Omental fat pad (tissue), 3 donors: ENCODE measurements at regions not wholly inside any gene's neighbourhood (a gene's known extent, or its start where the extent isn't known, plus 50 kb on each side); places are given as distances from the start of the nearest gene placed in this dataset.

Experiments
- ATAC-seq: fragments of 150-250 bp; one replicate; pipeline ENCODE4 v1.9.1; 2016; ENCODE audit warnings: mild to moderate bottlenecking, moderate library complexity; ENCODE audit not compliant: low FRiP score
- DNase-seq: peaks from one replicate; pipeline ENCODE4 v3.0.0-alpha.2; 2019; ENCODE audit warnings: low spot score
- TF ChIP-seq, protein P1 (sequence below), 3 donors: fragments of 450-650 bp; IDR thresholded peaks; one replicate each; pipeline ENCODE4 v1.5.1; 2016 to 2017; ENCODE audit warnings: antibody characterized with exemption in 3 of 3, mild to moderate bottlenecking in 3 of 3, moderate library complexity in 2 of 3

- no peak for ATAC-seq
- TF ChIP-seq, protein P1, sequence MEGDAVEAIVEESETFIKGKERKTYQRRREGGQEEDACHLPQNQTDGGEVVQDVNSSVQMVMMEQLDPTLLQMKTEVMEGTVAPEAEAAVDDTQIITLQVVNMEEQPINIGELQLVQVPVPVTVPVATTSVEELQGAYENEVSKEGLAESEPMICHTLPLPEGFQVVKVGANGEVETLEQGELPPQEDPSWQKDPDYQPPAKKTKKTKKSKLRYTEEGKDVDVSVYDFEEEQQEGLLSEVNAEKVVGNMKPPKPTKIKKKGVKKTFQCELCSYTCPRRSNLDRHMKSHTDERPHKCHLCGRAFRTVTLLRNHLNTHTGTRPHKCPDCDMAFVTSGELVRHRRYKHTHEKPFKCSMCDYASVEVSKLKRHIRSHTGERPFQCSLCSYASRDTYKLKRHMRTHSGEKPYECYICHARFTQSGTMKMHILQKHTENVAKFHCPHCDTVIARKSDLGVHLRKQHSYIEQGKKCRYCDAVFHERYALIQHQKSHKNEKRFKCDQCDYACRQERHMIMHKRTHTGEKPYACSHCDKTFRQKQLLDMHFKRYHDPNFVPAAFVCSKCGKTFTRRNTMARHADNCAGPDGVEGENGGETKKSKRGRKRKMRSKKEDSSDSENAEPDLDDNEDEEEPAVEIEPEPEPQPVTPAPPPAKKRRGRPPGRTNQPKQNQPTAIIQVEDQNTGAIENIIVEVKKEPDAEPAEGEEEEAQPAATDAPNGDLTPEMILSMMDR (IDR thresholded peaks at IDR 0.05), result no peak
- DNase-seq, result no peak
Observed at GRCh38 chr2:198973181-198973580, 484.6 kb downstream of the SATB2 start.

DNA sequence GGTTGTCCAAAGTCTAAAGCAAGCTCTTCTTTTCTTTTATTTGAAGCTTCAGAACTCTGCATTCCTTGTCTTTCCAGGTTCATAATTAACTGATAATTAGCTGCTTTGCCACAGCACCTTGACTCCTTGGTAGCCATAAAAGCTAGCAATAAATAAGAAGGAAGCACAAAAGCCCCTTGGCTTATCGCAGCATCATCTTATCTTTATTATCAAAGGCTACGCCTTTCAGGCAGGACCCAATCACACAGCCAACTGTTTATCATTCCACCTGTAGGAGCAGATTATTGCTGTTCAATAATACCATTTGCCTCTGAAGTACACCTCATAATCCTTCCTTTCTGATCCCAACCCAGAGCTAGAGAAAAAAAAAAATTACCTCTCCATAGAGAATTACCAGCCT, 489.2 kb downstream of the SATB2 start:
- ATAC-seq (no peak), DNase-seq (no peak)
- TF ChIP-seq, protein P1 (IDR thresholded peaks at IDR 0.05), result no peak

DNA sequence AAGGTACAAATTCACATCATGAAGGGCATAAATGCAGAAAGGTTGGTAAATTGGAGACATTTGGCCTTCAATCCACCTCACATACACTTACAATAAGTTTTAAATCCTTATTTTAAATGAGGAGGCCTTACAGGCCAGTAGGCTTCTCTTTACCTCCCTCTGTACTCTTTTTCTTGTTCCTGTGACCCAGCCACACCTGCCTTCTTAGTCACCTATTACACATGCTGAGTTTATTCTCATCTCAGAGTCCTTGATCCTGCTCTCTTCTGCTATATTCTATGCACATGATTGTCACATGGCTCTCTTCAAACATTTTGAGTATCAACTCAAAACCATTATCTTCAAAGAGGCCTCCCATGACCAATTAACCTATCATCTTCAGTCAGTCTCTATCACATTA, 491.5 kb downstream of the SATB2 start:
- TF ChIP-seq, protein P1 (IDR thresholded peaks at IDR 0.05), result no peak
- ATAC-seq, result no peak
- no peak for DNase-seq

GRCh38 chr2:198961547-198961946, 496.2 kb downstream of the SATB2 start:
- ATAC-seq (no peak), DNase-seq (no peak)
- TF ChIP-seq, protein P1 (IDR thresholded peaks at IDR 0.05), result no peak

GRCh38 chr2:198957181-198957580, 500.6 kb downstream of the SATB2 start:
- DNase-seq (no peak), ATAC-seq (peak; percentile 77)
- TF ChIP-seq, protein P1 (IDR thresholded peaks at IDR 0.05), result no peak

DNA sequence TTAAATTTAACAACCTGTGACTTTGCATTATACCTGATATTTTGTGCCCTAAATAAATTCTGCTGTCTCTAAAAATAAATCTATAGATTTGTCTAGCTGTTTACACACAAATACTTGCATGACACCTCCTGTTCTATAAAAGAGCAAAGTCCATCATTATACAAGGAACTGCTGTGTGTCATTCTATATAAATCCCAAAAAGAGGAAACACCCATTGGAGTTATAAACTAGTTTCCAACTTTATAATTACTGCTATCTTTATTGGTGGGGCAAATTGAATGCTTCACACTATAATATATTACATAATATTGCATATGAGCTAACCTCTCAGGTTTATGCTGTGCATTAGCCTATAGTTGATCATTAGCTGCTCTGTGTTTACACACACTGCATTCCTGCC, 504.4 kb downstream of the SATB2 start:
- ATAC-seq, result no peak
- no peak for DNase-seq
- TF ChIP-seq, protein P1 (IDR thresholded peaks at IDR 0.05), result no peak

DNA sequence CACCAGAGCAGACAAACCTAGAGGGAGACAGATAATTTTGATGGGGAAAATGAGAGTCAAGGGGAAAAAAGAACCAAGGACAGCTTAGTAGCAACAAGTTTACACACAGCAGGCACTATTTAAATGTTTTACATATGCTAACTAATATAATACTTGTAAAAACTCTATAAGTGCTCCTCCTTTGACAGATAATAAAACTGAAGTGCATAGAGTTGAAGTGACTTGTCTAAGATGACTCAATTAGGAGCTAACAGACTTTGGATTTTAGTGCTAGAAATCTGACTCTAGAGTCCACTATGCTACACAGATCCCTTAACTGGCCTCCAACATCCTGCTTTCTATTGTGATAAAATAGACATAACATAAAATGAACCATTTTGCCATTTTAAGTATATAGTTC, 506.9 kb downstream of the SATB2 start:
- TF ChIP-seq, protein P1 (IDR thresholded peaks at IDR 0.05), result no peak
- DNase-seq, result no peak
- no peak for ATAC-seq
